ENCODE measurements at regions not wholly inside any gene's neighbourhood (a gene's known extent, or its start where the extent isn't known, plus 50 kb on each side); places are given as distances from the start of the nearest gene placed in this dataset.
A peak's percentile ranks its signal among the peaks of the same experiment; 100 is the strongest.
"Not testable (repeated sequence)": the region's sequence is repeated elsewhere in the genome, so short reads cannot be mapped to it uniquely, and the experiment has no call there.

DNA sequence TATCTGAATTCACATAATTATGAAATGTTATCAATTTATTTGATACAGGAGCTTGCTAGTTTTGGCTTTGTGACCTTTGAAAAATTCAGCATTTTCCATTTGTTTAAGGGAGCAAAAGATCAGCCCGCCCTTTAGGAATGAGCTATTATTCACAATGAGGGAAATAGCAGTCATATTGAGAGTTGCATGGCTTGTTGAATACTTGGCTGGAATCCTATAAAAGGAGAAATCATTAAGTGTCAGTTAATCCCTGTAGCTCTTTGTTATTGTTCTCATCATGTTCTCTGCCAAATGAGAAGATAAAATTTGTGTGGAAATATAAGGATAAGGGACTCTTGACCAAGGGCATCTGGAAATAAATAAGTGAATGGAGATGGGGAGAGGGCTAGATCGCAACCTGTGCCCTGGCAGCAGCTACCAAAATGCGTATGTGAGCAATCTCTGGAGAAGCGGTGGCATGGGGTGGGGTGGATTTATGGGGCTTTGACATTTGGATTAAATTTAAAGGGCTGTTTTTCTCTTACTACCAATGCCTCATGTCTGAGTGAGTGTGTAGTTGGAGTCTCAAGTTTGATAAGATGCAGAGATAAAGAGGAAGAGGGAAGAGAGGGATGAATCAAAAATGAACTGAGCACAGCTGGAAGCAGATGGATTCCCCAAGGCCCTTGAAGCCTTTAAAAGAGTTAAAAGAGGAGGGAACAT is 237.6 kb downstream of the NNT start:
- no peak overlapping the region for H3K4me3 ChIP-seq (ENCODE audit: low read depth, low read length)
- no peak for DNase-seq (ENCODE audit: low read depth)
- TF ChIP-seq, protein P1, sequence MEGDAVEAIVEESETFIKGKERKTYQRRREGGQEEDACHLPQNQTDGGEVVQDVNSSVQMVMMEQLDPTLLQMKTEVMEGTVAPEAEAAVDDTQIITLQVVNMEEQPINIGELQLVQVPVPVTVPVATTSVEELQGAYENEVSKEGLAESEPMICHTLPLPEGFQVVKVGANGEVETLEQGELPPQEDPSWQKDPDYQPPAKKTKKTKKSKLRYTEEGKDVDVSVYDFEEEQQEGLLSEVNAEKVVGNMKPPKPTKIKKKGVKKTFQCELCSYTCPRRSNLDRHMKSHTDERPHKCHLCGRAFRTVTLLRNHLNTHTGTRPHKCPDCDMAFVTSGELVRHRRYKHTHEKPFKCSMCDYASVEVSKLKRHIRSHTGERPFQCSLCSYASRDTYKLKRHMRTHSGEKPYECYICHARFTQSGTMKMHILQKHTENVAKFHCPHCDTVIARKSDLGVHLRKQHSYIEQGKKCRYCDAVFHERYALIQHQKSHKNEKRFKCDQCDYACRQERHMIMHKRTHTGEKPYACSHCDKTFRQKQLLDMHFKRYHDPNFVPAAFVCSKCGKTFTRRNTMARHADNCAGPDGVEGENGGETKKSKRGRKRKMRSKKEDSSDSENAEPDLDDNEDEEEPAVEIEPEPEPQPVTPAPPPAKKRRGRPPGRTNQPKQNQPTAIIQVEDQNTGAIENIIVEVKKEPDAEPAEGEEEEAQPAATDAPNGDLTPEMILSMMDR (IDR thresholded peaks at IDR 0.05; ENCODE audit: control insufficient read depth, extremely low read depth, insufficient read depth) = no peak

DNA sequence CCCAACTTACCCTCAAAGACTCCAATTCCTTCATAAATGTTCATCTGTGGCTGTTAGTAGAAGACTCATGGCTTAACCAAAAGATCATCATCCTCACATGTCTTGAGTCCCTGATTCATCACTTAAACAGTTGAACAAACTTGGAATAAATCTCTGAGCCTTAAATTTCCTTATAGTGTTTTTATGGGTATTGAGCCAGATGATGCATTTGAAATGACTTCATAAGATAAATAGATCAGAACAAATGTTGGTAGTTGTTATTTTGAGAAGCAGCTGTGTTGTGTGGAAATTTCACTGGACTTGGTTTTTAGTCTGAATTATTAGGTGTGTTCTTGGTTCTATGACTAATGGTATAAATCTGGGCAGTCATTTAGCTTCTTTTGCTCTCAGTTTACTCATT is 236.2 kb downstream of the NNT start:
- DNase-seq (ENCODE audit: low read depth) = peak; percentile 50
- H3K4me3 ChIP-seq (ENCODE audit: low read depth, low read length) = no peak overlapping the region
- TF ChIP-seq, protein P1 (IDR thresholded peaks at IDR 0.05; ENCODE audit: control insufficient read depth, extremely low read depth, insufficient read depth) = no peak

DNA sequence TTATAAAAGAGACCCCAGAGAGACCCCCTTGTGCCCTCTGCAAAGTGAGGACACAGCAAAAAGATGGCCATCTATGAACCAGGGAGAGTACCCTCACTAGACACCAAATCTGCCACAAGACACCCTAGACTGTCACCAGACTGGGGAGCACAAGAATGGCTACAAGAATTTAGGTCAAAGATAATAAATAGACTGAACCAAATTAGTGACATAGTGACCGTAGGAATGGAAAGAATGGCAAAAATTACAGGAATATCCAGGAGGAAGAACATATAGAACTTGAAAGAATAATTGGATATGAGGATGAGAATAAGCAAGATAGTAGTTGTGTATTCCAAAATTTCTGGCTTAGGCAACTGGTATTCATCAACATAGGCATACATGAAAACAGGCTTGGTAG is 235.0 kb downstream of the NNT start:
- H3K4me3 ChIP-seq (ENCODE audit: low read depth, low read length) = no peak overlapping the region
- DNase-seq (ENCODE audit: low read depth) = no peak
- TF ChIP-seq, protein P1 (IDR thresholded peaks at IDR 0.05; ENCODE audit: control insufficient read depth, extremely low read depth, insufficient read depth) = no peak

DNA sequence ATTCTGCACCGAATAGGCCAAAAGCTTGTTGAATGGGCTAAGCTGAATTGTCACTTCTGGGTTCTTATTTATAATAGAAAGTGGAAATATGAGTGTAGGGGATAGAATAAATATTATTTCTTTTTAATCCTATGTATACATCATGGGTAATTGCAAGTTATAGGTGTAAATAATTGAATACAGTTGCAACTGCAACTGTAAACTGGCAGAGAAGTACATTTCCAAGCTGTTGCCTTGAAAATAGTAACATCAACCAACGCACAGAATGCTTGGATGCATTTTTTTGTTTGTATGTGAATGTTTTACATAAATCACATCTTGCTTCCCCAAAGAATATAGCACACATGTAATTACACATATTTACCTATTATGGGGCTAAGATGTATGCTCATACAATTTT is 234.1 kb downstream of the NNT start:
- TF ChIP-seq, protein P1 (IDR thresholded peaks at IDR 0.05; ENCODE audit: control insufficient read depth, extremely low read depth, insufficient read depth) = no peak
- H3K4me3 ChIP-seq (ENCODE audit: low read depth, low read length) = no peak overlapping the region
- no peak for DNase-seq (ENCODE audit: low read depth)

DNA sequence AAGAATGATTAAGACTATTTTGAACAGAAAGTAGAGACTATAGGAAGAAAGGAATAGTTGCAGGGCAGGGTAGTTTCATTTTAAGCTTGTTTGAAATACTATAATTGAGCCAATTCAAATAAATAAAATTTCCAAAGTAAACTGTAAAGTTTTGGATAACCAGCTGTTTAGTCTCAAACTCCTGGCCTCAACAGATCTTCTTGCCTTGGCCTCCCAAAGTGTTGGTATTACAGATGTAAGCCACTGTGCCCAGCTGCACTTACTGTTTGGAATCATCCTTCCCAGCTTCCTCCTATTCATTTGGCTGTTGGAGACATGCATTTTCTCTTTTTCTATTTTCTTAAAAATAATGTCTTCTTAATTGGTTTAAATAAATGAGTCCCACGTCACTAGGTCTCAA is 231.0 kb downstream of the NNT start:
- TF ChIP-seq, protein P1 (IDR thresholded peaks at IDR 0.05; ENCODE audit: control insufficient read depth, extremely low read depth, insufficient read depth) = no peak
- no peak overlapping the region for H3K4me3 ChIP-seq (ENCODE audit: low read depth, low read length)
- no peak for DNase-seq (ENCODE audit: low read depth)

DNA sequence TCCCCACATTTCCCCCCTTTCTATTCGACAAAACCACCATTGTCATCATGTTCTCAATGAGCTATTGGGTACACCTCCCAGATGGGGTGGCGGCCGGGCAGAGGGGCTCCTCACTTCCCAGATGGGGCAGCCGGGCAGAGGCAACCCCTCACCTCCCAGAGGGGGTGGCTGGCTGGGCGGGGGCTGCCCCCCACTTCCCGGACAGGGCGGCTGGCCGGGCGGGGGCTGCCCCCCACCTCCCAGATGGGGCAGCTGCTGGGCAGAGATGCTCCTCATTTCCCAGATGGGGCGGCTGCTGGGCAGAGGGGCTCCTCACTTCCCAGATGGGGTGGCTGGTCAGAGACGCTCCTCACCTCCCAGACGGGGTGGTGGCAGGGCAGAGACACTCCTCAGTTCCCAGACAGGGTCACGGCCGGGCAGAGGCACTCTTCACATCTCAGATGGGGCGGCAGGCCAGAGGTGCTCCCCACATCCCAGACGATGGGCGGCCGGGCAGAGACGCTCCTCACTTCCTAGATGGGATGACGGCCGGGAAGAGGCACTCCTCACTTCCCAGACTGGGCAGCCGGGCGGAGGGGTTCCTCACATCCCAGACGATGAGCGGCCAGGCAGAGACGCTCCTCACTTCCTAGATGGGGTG is 221.5 kb downstream of the NNT start:
- not testable (repeated sequence) for DNase-seq (ENCODE audit: low read depth); H3K4me3 ChIP-seq (ENCODE audit: low read depth, low read length)

DNA sequence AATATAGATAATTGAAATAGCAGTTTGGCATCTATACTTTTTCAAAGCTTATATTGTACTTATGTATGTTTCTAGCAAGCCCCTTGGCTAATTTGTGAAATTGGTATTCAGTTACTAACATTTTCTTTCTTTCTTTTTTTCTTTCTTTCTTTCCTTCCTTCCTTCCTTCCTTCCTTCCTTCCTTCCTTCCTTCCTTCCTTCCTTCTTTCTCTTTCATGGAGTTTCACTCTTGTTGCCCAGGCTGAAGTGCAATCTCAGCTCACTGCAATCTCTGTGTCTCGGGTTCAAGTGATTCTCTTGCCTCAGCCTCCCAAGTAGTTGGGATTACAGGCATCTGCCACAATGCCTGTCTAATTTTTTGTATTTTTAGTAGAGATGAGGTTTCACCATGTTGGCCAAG is 215.4 kb downstream of the NNT start:
- not testable (repeated sequence) for H3K4me3 ChIP-seq (ENCODE audit: low read depth, low read length); DNase-seq (ENCODE audit: low read depth)

DNA sequence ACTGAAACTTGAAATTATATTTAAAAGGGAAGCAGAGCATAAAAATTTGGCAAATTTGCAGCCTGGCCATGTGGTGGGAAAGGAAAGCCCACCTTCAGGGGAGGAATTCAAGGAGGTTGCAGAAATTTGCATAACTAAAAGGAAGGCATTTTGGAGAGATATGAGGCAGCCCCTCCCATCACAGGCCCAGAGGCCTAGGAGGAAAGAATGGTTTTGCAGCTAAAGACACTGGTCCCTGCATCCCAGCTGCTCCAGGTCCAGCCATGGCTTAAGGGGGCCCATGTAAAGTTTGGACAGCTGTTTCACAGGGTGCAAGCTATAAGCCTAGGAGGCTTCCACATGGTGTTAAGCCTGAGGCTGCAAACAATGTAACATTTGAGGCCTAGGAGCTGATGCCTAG is 212.5 kb downstream of the NNT start:
- TF ChIP-seq, protein P1 (IDR thresholded peaks at IDR 0.05; ENCODE audit: control insufficient read depth, extremely low read depth, insufficient read depth) = no peak
- H3K4me3 ChIP-seq (ENCODE audit: low read depth, low read length) = no peak overlapping the region
- DNase-seq (ENCODE audit: low read depth) = no peak

Measured in LNCaP clone FGC (cell line).